GM19372 (cell line): ENCODE measurements at regions not wholly inside any gene's neighbourhood (a gene's known extent, or its start where the extent isn't known, plus 50 kb on each side); places are given as distances from the start of the nearest gene placed in this dataset.
"Not testable (repeated sequence)": the region's sequence is repeated elsewhere in the genome, so short reads cannot be mapped to it uniquely, and the experiment has no call there.

Experiments
- ATAC-seq: cut with Tn5 transposase; IDR thresholded peaks from one replicate; pipeline ENCODE4 v1.9.1; 2021; ENCODE audit warnings: mild to moderate bottlenecking, low read depth, moderate library complexity; ENCODE audit not compliant: unreplicated experiment

DNA sequence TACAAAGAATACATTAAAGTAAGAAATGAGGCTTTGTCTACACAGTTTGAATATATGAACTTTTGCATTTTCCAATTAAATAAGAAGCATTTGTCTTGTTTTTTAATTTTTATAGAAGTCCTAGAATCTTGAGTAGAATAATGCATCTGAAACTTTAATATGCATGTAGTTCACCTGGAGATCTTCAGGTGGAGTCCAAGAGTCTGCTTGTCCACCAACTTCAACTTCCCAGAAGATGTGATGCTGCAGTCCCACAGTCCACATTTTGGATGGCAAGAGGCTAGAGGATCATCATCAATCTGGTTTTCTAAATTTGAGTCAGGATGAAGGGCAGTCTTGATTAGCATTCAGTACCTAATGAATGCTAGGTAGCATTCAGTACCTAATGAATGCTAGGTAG, 357.6 kb upstream of the SOX2 start:
- ATAC-seq = no peak

- no peak for ATAC-seq
These were observed 354.8 kb upstream of the DNAJC19 start for GRCh38 chr3:181344331-181344730.

- ATAC-seq = no peak
These were observed 347.1 kb upstream of the DNAJC19 start for GRCh38 chr3:181336597-181336996.

DNA sequence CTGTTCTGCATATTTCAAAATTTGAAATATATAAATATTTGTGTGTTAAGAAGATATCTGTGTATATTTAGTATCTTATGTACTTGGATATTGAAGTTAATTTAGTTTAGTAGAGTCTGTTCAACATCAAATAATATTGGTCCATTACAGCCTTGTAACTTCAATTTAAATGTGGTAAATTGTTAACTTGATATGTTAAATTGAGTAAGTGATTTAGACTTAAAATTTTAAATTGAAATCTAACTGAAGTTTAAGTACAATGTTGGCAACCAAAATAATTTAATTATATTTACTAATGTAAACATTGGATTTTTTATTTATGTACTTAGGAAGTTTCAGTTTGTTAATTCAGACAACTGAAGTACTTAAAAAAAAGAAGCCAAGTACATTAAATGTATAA, 343.9 kb upstream of the DNAJC19 start:
- no peak for ATAC-seq

- ATAC-seq = no peak
These were observed 341.5 kb upstream of the DNAJC19 start for GRCh38 chr3:181330821-181331563.

DNA sequence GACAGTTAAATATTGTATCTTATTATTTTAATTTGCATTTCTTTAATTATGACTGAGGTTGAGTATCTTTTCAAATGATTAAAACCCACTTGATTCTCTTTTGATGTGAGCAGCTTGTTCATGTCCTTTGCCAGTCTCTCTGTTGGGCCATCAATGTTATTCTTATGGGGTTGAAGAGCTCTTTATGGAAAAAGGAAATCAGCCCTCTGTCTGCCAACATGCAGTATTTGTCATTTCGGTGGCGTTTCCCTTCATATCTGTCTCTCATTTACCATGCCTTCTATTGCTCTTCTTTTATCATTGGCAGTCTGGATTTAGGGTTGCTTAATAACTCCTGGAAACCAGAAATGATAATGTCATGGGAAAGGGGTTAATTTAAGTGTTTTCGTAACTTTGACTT, 340.7 kb upstream of the DNAJC19 start:
- no peak for ATAC-seq

DNA sequence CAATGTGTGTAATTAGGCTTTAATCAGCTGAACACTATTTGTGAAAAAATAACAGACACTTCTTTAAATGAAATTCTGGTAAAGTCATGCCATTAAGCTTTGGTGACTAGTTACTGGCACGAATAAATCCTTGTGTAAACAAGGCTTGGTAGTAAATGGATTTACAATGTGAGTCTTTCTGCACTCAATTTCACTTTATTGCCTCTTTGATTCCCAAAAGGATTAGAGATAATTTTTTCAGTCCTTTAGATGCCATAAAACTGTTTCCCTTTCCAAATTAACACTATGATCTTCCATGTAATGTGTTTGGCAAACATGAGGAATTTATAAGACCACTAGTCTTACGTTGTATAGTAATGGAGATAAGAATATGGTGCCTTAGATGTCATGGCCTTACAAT, 339.5 kb upstream of the DNAJC19 start:
- no peak for ATAC-seq

DNA sequence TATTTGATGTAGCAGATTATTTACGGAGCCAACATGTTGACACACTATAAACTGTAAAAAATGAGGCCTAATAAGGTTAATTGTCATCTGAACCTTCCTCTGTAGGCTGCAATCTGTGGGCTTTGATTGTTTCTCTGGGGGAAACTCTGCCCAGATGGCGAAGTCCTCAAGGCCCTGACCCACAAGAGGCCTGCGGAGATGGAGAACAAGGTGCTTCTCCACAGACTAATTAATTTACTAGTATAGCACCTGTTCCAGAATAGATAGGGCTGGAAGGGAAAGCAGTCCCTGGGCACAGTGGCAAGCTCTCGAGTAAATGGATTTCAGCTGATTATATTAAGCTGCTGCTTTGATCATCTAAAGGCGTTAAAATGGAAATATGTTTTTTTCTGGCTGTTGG, 338.8 kb upstream of the DNAJC19 start:
- no peak for ATAC-seq

- no peak for ATAC-seq
These were observed 337.8 kb upstream of the DNAJC19 start for GRCh38 chr3:181327349-181327748.

- ATAC-seq = no peak
These were observed 337.2 kb upstream of the DNAJC19 start for GRCh38 chr3:181326637-181327223.

DNA sequence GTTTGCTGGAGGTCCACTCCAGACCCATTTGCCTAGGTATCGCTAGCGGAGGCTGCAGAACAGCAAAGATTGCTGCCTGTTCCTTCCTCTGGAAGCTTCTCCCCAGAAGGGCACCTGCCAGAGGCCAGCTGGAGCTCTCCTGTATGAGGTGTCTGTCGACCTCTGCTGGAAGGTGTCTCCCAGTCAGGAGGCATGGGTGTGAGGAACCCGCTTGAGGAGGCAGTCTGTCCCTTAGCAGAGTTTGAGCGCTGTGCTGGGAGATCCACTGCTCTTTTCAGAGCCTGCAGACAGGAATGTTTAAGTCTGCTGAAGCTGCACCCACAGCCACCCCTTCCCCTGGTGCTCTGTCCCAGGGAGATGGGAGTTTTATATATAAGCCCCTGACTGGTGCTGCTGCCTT, 335.0 kb upstream of the DNAJC19 start:
- ATAC-seq = not testable (repeated sequence)

GRCh38 chr3:181318321-181318720, 328.8 kb upstream of the DNAJC19 start:
- ATAC-seq = no peak

- no peak for ATAC-seq
These were observed 328.0 kb upstream of the DNAJC19 start for GRCh38 chr3:181317508-181317907.

GRCh38 chr3:181316482-181316881, 326.9 kb upstream of the DNAJC19 start:
- no peak for ATAC-seq

GRCh38 chr3:181313335-181313734, 323.8 kb upstream of the DNAJC19 start:
- ATAC-seq = no peak

GRCh38 chr3:181311186-181311585, 321.6 kb upstream of the DNAJC19 start:
- ATAC-seq = no peak

DNA sequence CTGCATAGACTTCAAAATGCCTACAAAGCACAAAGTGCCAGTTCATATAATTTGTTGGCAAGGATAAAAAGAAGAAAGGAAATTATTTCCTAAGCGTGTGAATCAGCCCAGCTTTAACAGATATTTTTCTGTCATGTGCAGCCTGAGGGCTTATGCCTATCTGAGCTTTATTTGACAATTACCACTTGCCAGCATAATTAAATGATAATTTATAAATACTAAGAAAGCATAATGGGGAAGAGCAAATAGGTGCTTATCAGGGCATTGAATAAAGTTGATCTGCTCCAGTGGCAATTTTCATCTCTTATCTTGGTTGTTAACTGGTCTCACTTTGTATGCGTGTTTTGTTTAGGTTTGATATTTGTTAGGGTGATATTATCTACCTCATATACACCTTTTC, 313.4 kb upstream of the DNAJC19 start:
- ATAC-seq = no peak

GRCh38 chr3:181300033-181300432, 310.5 kb upstream of the DNAJC19 start:
- ATAC-seq = no peak

GRCh38 chr3:181298421-181298820, 308.9 kb upstream of the DNAJC19 start:
- ATAC-seq = no peak

DNA sequence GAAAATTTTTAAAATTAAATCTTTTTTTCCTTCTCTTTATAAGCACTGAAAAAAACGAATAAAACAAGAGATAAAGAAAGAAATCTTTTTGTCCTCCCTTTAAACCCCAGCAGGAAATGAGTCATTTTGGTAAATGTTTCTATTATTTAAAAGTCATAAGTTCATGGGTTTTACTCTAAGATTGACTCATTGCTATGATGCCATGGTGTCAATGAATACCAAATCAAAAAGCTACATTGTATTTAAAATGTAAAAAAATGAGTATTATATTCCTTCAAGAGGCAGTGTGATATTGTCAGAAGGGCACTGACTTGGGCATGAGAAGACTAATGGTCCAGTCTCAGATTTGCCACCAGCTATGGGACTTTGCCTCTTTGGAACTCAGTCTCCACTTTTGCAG, 303.4 kb upstream of the DNAJC19 start:
- ATAC-seq = no peak

DNA sequence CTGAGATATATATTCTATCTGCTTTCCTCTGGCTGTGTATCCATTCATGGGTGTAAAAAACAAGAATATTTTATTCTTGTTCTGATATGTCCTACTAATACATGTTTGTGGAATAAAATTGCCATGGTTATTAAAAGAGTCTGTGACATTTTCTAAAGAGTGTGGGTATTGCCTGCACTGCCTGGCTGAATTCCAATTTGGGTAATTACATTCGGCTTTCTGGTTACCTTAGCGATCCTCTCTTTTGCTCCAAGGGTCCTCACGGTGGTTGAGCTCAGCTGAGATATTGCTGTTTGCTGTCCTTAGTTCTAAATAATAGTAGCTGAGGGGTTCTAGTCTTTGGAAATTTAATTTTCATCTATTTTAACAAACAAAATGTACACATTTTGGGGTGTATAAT, 301.4 kb upstream of the DNAJC19 start:
- ATAC-seq = no peak

DNA sequence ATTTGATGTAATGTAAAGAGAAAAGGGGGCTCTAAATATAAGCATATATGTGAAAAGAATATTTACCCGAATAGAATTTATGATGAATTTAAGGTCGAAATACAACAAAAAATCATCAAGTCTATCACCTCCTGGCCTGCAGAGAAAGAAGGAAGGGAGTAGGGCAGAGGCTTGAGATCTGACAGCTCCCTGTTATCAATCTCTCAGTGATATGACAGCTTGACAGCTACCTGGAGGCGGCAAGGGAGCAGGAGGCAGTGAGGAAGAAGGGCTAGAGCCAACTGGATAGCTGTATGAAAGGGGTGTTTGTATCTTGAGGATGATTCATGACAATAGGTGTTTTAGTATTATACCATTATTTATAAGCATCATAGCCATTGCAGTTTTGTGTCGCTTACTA, 299.8 kb upstream of the DNAJC19 start:
- no peak for ATAC-seq
